Glomerular visceral epithelial cell (primary cell): ENCODE measurements at regions not wholly inside any gene's neighbourhood (a gene's known extent, or its start where the extent isn't known, plus 50 kb on each side); places are given as distances from the start of the nearest gene placed in this dataset.

Experiments used
- DNase-seq: peaks from one replicate; pipeline ENCODE4 v3.0.0-alpha.2; 2016; ENCODE audit errors: extremely low spot score

DNA sequence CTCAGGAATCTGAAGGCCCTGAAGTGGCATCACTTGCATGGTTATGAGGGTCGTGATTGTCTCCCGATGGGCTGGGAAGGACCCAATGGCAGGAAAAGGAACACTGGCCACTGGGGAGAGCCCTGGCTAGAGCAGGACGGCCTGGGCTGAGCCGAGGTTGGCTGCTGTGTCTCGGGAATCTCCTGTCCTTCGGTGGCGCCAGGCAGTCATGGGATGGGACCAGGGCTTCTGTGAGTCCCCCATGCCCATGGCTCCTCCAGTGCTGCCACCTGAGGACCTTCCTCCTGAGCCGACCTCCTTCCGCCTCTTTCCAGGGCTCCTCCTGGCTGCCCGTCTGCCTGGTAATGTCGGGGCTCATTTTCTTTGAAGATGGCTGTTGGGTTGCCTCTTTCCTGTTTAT lies 1394.0 kb downstream of the BRD1 start:
- DNase-seq, result no peak

DNA sequence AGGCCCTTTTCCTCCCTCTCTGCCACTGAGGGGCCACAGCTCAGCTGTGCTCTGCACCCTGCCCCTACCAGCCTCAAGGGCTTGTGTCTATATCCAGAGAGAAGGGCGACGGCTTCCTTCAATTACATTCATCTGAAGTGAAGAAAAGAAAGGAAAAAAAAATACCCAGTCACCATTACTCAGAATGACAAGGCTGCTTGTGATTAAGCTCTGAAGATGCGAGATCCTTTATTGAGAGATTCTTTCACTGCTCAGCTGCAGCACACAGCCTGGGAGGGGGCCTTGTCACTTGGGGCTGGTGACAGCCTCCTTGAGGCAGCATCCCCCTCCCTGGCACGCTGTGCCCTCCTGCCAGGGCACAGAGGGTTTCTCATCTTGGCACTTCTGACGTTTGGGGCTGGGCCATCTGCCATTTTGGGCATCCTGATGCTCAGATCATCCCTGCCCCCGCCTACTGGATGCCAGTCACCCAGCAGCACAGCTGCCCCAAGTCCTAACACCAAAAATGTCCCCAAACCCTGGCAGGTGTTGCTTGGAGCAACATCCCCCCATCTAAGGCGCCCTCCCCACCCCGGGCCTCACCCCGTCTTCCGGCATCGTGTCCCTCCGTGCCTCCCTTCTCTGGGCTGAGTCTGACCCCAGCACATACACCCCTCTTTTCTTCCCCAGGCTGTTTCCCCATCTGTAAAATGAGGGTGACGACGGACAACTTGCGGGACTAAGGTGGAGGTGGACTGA lies 1394.7 kb downstream of the BRD1 start:
- no peak for DNase-seq

- DNase-seq, result no peak
Observed at GRCh38 chr22:48431536-48432315, 1395.9 kb downstream of the BRD1 start.

DNA sequence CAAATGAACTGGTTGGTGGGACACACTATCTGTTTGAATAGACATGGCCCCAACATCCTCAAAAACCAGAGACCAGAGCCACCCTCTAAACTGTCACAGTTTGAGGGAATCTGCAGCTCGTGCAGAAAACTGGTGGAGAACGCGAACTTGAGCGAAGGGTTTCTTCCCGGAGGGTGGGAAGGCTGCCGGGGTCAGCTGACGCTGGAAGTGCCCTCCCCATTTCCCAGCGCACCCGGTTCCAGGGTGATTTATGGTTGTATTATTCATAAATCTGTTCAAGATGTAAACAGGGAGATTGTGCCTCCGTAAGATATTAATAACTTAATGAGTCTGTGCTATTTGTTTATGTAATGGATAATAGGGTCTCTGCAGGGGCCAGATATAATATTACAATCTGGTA lies 1396.7 kb downstream of the BRD1 start:
- DNase-seq, result no peak

- DNase-seq, result no peak
Observed at GRCh38 chr22:48429446-48430020, 1398.1 kb downstream of the BRD1 start.

GRCh38 chr22:48428631-48429371 lies 1398.9 kb downstream of the BRD1 start:
- DNase-seq, result no peak

DNA sequence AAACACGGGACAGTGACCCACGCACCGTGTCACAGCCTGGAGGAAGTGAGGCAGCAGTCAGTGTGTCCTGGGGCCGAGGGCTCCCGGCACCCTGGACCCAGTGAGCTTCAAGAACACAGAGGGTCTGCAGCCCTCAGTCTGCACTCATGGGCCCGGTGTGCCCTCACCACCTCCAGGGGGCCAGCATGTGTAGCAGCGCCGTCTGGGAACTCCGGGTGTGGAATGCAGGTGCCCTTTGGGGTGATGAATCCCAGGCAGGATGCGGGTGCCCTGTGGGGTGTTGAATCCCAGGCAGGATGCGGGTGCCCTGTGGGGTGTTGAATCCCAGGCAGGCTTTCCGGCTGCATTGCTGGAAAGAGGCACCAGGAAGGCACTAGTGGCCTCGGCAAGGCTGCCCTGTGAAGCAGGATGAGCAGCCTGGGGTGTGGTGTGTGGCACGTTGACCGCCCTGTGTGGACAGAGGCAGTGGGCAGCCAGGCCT lies 1399.9 kb downstream of the BRD1 start:
- no peak for DNase-seq

- no peak for DNase-seq
Observed at GRCh38 chr22:48426466-48427380, 1401.0 kb downstream of the BRD1 start.

GRCh38 chr22:48425641-48426040 lies 1402.0 kb downstream of the BRD1 start:
- DNase-seq, result no peak

DNA sequence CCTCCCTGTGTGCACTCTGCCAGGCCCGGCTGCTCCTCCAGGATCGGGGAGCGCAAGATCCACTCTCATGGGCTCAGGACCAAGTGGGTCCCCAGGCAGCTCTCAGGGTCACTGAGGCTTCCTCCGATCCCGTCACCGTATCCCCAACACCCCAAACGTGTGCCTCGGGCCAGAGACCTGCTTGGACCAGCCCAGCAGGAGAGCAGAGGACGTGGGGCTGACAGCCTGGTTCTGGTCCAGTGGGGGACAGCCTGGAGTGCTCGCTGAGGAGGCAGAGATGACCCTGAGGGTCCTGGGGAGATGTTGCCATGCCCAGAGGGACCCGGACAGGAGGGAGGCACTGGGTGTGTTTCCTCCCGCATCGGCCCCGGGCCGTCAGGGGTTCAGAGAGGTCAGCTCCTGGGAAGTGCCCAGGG lies 1402.6 kb downstream of the BRD1 start:
- DNase-seq, result no peak

DNA sequence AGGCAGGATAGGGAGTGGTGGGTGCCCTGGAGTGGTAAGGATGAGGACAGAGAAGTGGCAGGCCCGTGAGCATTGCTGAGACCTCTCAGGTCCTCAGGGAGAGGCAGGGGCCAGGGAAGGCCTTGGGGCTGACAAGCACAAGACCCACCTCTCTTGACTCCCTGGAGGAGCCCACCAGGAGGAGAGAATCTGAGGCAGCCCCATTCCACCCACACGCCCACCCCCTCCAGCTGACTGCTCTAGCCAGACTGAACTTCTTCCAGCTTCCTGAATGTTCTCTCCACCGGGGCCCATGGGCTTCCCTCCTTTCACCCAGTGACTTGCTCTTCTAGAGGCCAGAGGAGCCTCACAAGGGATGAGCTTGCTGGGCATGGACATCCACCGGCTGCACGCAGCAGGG lies 1403.0 kb downstream of the BRD1 start:
- no peak for DNase-seq

- DNase-seq, result no peak
Observed at GRCh38 chr22:48424201-48424627, 1403.5 kb downstream of the BRD1 start.

GRCh38 chr22:48423481-48423911 lies 1404.2 kb downstream of the BRD1 start:
- no peak for DNase-seq

DNA sequence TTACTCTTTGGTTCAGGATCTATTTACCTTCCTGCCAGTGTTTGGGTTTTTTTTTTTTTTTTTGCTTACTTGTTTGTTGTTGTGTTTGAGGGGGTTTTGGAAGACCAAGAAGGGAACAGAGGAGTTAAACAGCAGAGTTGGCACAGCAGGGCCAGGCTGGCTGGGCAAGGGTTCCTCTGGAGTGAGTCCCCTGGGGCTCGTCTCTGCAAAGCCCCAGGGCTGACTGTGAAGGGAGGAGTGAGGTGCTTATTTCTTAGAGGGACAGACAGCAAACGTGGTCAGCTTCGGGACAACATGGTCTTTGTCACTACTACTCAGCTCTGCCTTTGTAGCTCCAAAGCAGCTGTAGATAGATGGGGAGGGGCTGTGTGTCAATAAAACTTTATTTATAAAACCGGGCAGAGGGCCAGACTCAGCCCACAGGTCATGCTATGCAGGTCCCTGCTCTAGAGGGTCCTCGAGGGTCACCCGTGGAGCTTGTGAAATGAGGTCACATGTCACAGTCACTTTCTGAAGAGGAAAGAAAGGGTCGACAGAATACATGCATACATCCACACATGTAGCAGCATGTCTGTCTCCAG lies 1404.7 kb downstream of the BRD1 start:
- no peak for DNase-seq

GRCh38 chr22:48418831-48419230 lies 1408.8 kb downstream of the BRD1 start:
- no peak for DNase-seq

GRCh38 chr22:48417225-48418070 lies 1410.2 kb downstream of the BRD1 start:
- no peak for DNase-seq

DNA sequence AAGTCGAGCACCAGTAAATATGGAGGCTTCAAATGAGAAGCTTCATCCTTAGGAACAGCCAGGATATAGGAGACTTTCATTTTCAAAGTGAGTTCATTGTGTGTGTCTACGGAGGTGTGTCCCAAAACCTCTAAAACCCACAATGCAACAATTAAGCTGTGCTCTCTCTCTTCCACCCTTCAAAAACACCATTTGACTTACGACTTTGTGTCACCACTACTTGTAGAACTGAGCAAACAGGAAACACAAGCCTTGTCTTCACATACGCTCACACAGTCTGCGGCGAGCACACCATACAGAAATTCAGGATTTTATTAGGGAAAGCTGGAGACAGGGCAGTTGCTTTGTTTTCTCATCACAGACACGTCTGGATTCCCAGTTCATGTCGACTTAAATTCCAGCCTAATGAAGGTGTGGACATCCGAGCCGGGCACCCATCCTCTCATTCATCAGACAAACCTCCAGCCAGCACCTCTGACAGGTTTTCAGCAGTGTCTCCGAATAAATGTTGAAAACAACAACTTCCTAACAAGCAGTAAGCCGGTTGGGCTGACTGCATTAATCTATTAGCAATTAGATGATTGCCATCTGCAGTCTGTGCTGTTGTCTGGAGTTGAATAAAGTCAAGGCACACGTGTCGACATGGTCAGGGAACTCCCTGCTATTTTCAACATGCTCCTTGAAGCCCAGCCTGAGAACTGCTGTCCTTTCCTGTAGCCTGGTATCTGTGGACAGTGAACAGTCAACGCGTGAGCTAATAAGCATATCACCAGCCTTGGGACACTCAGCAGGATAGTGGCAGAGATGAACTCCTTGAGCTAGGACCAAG lies 1411.1 kb downstream of the BRD1 start:
- no peak for DNase-seq

DNA sequence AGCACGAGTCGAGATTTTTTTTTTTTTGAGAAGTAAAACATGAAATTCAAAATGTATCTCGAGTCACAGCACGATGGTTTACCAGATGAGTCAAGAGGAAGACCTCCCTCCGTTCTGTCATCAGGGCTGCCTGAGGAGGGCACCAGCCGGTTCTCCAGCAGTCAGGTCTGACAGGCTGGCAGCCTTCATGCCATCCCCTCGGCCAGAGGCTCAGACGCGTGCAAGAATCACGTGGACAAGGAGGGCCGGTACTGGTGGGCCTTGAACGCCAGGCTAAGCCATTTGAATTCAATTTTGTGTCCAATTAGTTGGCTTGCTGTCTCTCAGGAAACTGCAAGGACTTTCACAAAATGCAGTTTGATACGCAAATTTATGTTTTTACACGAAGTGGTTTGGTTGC lies 1412.2 kb downstream of the BRD1 start:
- no peak for DNase-seq

- no peak for DNase-seq
Observed at GRCh38 chr22:48414651-48415050, 1413.0 kb downstream of the BRD1 start.
